H9 (cell line): ENCODE measurements at regions not wholly inside any gene's neighbourhood (a gene's known extent, or its start where the extent isn't known, plus 50 kb on each side); places are given as distances from the start of the nearest gene placed in this dataset.

ENCODE experiments used
- DNase-seq: peaks from one replicate; pipeline ENCODE4 v3.0.0-alpha.2; 2017
- H2AFZ ChIP-seq: one replicate; pipeline ENCODE4 v1.6.1; 2013; ENCODE audit warnings: mild to moderate bottlenecking, low read length, control low read depth, moderate library complexity
- H2AK5ac ChIP-seq: 2 replicates; pipeline ENCODE4 v1.6.1; 2013; ENCODE audit warnings: low read length, control low read depth, mixed read lengths; ENCODE audit not compliant: insufficient read length
- H2BK120ac ChIP-seq: one replicate; pipeline ENCODE4 v1.6.1; 2013; ENCODE audit warnings: low read depth, mild to moderate bottlenecking, low read length, control low read depth, inconsistent platforms; ENCODE audit not compliant: poor library complexity, severe bottlenecking
- H2BK12ac ChIP-seq: 2 replicates; pipeline ENCODE4 v1.6.1; 2013; ENCODE audit warnings: low read length, control low read depth, mixed read lengths, low read depth; ENCODE audit not compliant: insufficient read length
- H2BK15ac ChIP-seq: 2 replicates; pipeline ENCODE4 v1.6.1; 2013; ENCODE audit warnings: low read depth, low read length, control low read depth
- H2BK20ac ChIP-seq: one replicate; pipeline ENCODE4 v1.6.1; 2013; ENCODE audit warnings: low read depth, mild to moderate bottlenecking, low read length, control low read depth, inconsistent platforms; ENCODE audit not compliant: poor library complexity, severe bottlenecking
- H2BK5ac ChIP-seq: 2 replicates; pipeline ENCODE4 v1.6.1; 2013; ENCODE audit warnings: low read length, control low read depth, mixed read lengths; ENCODE audit not compliant: insufficient read length
- H3K14ac ChIP-seq: 2 replicates; pipeline ENCODE4 v1.6.1; 2013; ENCODE audit warnings: low read length, control low read depth; ENCODE audit not compliant: insufficient read depth
- H3K18ac ChIP-seq: 2 replicates; pipeline ENCODE4 v1.6.1; 2013; ENCODE audit warnings: low read depth, mild to moderate bottlenecking, mixed read lengths, low read length, control low read depth; ENCODE audit not compliant: insufficient read length
- H3K23ac ChIP-seq: 2 replicates; pipeline ENCODE4 v1.6.1; 2013; ENCODE audit warnings: low read length, control low read depth, mixed read lengths, low read depth; ENCODE audit not compliant: insufficient read length
- H3K23me2 ChIP-seq: 2 replicates; pipeline ENCODE4 v1.6.1; 2013; ENCODE audit warnings: low read depth, mild to moderate bottlenecking, mixed read lengths, low read length, control low read depth; ENCODE audit not compliant: insufficient read length, poor library complexity, severe bottlenecking
- H3K27ac ChIP-seq: 2 replicates; pipeline ENCODE4 v1.5.1; 2013; ENCODE audit warnings: low read length, control low read depth, mixed read lengths, low read depth; ENCODE audit not compliant: insufficient read length
- H3K27me3 ChIP-seq: 2 replicates; pipeline ENCODE4 v1.6.1; 2013; ENCODE audit warnings: low read length, control low read depth, inconsistent platforms; ENCODE audit not compliant: insufficient read depth
- H3K4ac ChIP-seq: 2 replicates; pipeline ENCODE4 v1.6.1; 2013; ENCODE audit warnings: low read depth, mild to moderate bottlenecking, control low read depth, inconsistent platforms, low read length, moderate library complexity
- H3K4me1 ChIP-seq: 2 replicates; pipeline ENCODE4 v1.6.1; 2013; ENCODE audit warnings: low read length, control low read depth, inconsistent platforms; ENCODE audit not compliant: insufficient read depth
- H3K4me2 ChIP-seq: 2 replicates; pipeline ENCODE4 v1.6.1; 2013; ENCODE audit warnings: low read length, control low read depth, mixed read lengths; ENCODE audit not compliant: insufficient read length, insufficient read depth
- H3K56ac ChIP-seq: 2 replicates; pipeline ENCODE4 v1.6.1; 2013; ENCODE audit warnings: low read depth, mild to moderate bottlenecking, mixed read lengths, low read length, control low read depth; ENCODE audit not compliant: insufficient read length
- H3K79me1 ChIP-seq: 2 replicates; pipeline ENCODE4 v1.6.1; 2013; ENCODE audit warnings: low read depth, mild to moderate bottlenecking, moderate library complexity, low read length, control low read depth, inconsistent platforms; ENCODE audit not compliant: insufficient read depth, poor library complexity, severe bottlenecking
- H3K79me2 ChIP-seq: 2 replicates; pipeline ENCODE4 v1.6.1; 2013; ENCODE audit warnings: low read length, control low read depth, inconsistent platforms; ENCODE audit not compliant: insufficient read depth
- H3K9ac ChIP-seq: 2 replicates; pipeline ENCODE4 v1.6.1; 2013; ENCODE audit warnings: low read length, control low read depth, mixed read lengths; ENCODE audit not compliant: insufficient read length; ENCODE audit errors: extremely low read depth
- H3K9me3 ChIP-seq: one replicate; pipeline ENCODE4 v1.6.1; 2013; ENCODE audit warnings: low read depth, low read length, inconsistent platforms; ENCODE audit not compliant: control insufficient read depth
- H3T11ph ChIP-seq: one replicate; pipeline ENCODE4 v1.6.1; 2013; ENCODE audit warnings: mild to moderate bottlenecking, low read length, control low read depth, inconsistent platforms
- H4K20me1 ChIP-seq: one replicate; pipeline ENCODE4 v1.6.1; 2013; ENCODE audit not compliant: control insufficient read depth, insufficient read length, insufficient read depth
- H4K5ac ChIP-seq: 2 replicates; pipeline ENCODE4 v1.6.1; 2013; ENCODE audit warnings: low read depth, mild to moderate bottlenecking, mixed read lengths, low read length, control low read depth; ENCODE audit not compliant: insufficient read length
- H4K8ac ChIP-seq: replicated peaks from 2 replicates; pipeline ENCODE4 v1.6.1; 2013; ENCODE audit warnings: low read length, control low read depth, mixed read lengths, low read depth; ENCODE audit not compliant: insufficient read length
- H4K91ac ChIP-seq: 2 replicates; pipeline ENCODE4 v1.6.1; 2013; ENCODE audit warnings: low read depth, mild to moderate bottlenecking, moderate library complexity, mixed read lengths, low read length, control low read depth; ENCODE audit not compliant: insufficient read length
- H3K27ac Mint-ChIP-seq, 3 experiments: 2 replicates in 2 of 3; 3 replicates in 1 of 3; pipeline ENCODE4 v1.8.0; 2020 to 2021; ENCODE audit warnings: mixed read lengths in 3 of 3, mild to moderate bottlenecking in 1 of 3, moderate library complexity in 1 of 3
- H3K27me3 Mint-ChIP-seq: 2 replicates; pipeline ENCODE4 v1.8.0; 2021; ENCODE audit warnings: low read depth, mild to moderate bottlenecking, moderate library complexity, mixed read lengths
- H3K36me3 Mint-ChIP-seq, 3 experiments: 2 replicates in 2 of 3; 3 replicates in 1 of 3; pipeline ENCODE4 v1.8.0; 2020 to 2021; ENCODE audit warnings: low read depth in 3 of 3, mixed read lengths in 3 of 3; ENCODE audit not compliant: insufficient read depth in 1 of 3
- H3K4me1 Mint-ChIP-seq, 2 experiments: 2 replicates each; pipeline ENCODE4 v1.8.0; 2020; ENCODE audit warnings: mixed read lengths in 2 of 2
- H3K4me3 Mint-ChIP-seq, 2 experiments: 2 replicates in 1 of 2; 3 replicates in 1 of 2; pipeline ENCODE4 v1.8.0; 2020 to 2021; ENCODE audit warnings: mild to moderate bottlenecking in 2 of 2, mixed read lengths in 2 of 2, moderate library complexity in 1 of 2
- H3K9me3 Mint-ChIP-seq, 2 experiments: 2 replicates in 1 of 2; 3 replicates in 1 of 2; pipeline ENCODE4 v1.8.0; 2020; ENCODE audit warnings: mild to moderate bottlenecking in 2 of 2, mixed read lengths in 2 of 2, moderate library complexity in 1 of 2
- CTCF ChIP-seq: fragments of 200-600 bp; sonication (generic); conservative IDR thresholded peaks from 3 replicates; pipeline ENCODE4 v1.8.0; 2021; ENCODE audit warnings: antibody characterized with exemption, mild to moderate bottlenecking
- WGBS: extraction: QIAGEN DNeasy Blood & Tissue Kit; methylation state at CpG from one replicate; pipeline ENCODE4 v1.1.7; 2013; ENCODE audit warnings: missing lambda C conversion rate, low lambda C conversion rate, mixed read lengths; ENCODE audit not compliant: insufficient read length; ENCODE audit errors: extremely low coverage; 5-methylcytosine and 5-hydroxymethylcytosine counted together

- H3K4me1 ChIP-seq, result no peaks in the 10 kb centered on the region
- no peak overlapping the region for H3K4ac ChIP-seq
- no peak overlapping the region for H2BK20ac ChIP-seq
- no peak overlapping the region for H2AK5ac ChIP-seq
- H3T11ph ChIP-seq, result no peak overlapping the region
- Mint-ChIP-seq H3K4me1 (peaks cover 8 to 10% of the 10 kb centered on the region in 2 experiments), H3K36me3 (no peaks in the 10 kb centered on the region), H3K9me3 (no peaks in the 10 kb centered on the region), H3K27me3 (no peaks in the 10 kb centered on the region), H3K27ac (no peak overlapping the region), H3K4me3 (no peak overlapping the region)
- no peaks in the 10 kb centered on the region for H3K79me1 ChIP-seq
- H3K79me2 ChIP-seq, result no peaks in the 10 kb centered on the region
- no peak overlapping the region for H2BK12ac ChIP-seq
- no peak overlapping the region for H3K23ac ChIP-seq
- H3K9me3 ChIP-seq, result no peaks in the 10 kb centered on the region
- H3K27ac ChIP-seq, result no peak overlapping the region
- H3K9ac ChIP-seq, result no peak overlapping the region
- DNase-seq, result no peak
- H2AFZ ChIP-seq, result no peak overlapping the region
- H2BK5ac ChIP-seq, result no peak overlapping the region
- no peak for TF ChIP-seq CTCF
- no peaks in the 10 kb centered on the region for H3K27me3 ChIP-seq
- H3K56ac ChIP-seq, result no peak overlapping the region
- H4K5ac ChIP-seq, result no peak overlapping the region
- H4K91ac ChIP-seq, result no peak overlapping the region
- no peak overlapping the region for H2BK120ac ChIP-seq
- H4K8ac ChIP-seq, result no peak overlapping the region
- H3K23me2 ChIP-seq, result no peaks in the 10 kb centered on the region
- no peak overlapping the region for H3K18ac ChIP-seq
- no peaks in the 10 kb centered on the region for H4K20me1 ChIP-seq
- no peak overlapping the region for H3K4me2 ChIP-seq
- WGBS, result no CpG with 5 or more reads among the region's 3 CpGs
- H3K14ac ChIP-seq, result no peak overlapping the region
- H2BK15ac ChIP-seq, result no peak overlapping the region
Measured at GRCh38 chr9:84492366-84493159, 152.0 kb upstream of the SLC28A3 start.
